GM19025 (cell line): ENCODE measurements at regions not wholly inside any gene's neighbourhood (a gene's known extent, or its start where the extent isn't known, plus 50 kb on each side); places are given as distances from the start of the nearest gene placed in this dataset.

ENCODE experiments used
- ATAC-seq: cut with Tn5 transposase; IDR thresholded peaks from one replicate; pipeline ENCODE4 v1.9.1; 2021; ENCODE audit warnings: mild to moderate bottlenecking, low read depth, moderate library complexity; ENCODE audit not compliant: unreplicated experiment

DNA sequence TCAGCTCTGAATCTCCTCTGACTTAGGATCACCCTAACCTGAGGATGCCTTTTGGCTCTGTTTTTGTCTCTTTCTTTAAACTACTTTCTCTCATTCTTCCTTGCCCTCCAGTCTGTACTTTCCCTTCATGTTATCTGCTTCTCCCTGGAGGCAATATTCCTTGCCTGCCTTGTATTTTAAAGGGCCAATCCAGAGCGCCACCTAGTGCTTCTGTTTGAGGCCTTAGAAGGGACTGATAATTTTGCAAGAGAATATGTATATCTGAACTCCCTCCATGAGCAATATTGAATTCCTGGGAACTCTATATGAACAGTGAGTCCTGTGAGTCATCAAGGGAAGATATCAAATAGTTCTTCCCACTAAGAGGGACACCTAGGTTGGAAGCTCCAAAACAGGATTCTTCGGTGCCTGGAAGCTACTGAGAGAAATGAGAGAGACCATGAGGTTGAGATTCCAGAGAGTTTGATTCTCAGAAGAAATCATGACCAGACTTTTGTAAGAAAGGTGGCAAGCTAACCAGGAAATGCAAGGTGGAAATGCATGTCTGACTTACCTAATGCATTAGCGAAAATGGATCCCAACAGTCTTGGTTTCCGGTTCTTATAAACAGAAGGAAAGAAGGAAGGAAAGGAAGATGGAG, 203.8 kb upstream of the CD96 start:
- no peak for ATAC-seq

GRCh38 chr3:111339017-111339416, 203.0 kb upstream of the CD96 start:
- ATAC-seq = no peak

DNA sequence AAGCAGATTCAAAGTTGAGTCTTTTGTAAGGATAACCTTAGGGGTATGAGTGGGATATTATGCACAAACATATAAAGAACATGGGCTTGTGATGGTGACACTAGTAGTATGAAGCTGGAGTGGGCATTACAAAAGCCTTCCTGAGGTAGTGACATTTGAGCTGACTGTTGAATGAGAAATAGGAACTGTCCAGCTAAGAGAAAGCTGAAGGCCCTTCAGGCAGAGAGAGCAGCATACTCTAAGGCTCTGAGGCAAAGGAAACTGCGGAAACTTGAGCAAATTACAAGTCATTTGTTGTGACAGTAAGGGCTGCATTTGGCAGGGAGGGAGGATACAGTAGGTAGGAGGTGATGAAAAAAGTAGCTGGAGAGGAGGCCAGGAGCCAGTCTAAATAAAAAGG, 190.7 kb upstream of the CD96 start:
- no peak for ATAC-seq

DNA sequence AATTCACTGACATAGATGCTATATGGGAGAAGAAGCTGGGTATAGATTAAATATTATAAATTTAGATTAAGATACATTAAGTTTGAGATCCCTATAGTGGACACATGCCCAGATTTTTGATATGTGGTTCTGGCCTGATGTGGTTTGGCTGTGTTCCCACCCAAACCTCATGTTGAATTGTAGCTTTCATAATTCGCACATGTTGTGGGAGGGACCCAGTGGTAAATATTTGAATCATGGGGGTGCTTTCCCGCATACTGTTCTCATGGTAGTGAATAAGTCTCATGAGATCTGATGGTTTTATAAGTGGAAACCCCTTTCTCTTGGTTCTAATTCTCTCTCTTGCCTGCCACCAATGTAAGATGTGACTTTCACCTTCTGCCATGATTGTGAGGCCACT, 189.4 kb upstream of the CD96 start:
- no peak for ATAC-seq

DNA sequence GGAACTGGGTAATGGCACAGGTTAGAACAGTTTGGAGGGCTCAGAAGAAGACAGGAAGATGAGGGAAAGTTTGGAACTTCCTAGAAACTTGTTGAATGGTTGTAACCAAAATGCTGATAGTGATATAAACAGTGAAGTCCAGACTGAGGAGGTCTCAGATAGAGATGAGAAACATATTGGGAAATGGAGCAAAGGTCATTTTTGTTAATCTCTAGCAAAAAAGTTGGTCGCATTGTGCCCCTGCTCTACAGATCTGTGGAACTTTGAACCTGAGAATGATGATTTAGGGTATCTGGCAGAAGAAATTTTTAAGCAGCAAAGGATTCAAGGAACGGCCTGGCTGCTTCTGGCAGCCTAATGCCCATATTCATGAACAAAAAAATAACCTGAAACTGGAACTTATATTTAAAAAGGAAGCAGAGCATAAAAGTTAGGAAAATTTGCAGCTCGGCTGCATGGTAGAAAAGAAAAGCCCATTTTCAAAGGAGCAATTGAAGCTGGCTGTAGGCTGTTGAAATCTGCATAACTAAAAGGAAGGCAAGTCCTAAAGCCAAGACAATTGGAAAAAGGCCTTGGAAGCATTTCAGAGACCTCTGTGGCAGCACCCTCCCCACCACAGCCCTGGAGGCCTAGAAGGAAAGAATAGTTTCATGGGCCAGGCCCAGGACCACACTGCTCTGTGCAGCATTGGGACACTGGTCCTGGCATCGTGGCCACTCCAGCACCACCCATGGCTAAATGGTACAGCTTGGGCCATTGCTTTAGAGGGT, 182.6 kb upstream of the CD96 start:
- ATAC-seq = no peak

DNA sequence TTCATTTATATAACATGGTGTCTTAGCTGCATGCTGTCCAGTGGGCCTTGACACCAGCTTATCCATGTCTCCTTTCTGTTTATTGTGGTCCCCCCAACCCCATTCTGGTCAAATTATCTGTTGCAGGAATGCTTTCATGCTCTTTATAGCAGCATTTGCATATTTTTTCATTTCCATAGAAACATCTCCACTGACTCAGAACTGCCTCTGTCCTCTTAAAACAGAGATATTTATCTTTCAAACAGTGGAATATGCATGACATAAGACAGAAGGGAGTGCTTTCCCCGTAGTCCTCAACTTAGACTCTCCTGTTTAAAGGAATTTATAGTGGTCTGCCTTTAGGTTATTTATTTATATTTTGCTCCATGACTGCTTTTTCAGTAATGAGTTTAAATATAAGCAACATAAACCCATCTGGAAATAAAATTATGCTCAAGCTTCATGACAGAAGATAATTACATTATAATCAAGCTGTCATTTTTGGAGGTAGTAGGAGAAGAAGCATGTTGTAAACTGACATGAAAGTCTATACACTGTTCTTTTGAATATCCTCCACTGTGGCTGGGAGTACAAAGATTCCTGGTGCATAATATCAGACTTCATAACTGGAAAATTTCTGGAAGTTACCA, 179.5 kb upstream of the CD96 start:
- ATAC-seq = no peak

GRCh38 chr3:111366515-111366914, 175.5 kb upstream of the CD96 start:
- no peak for ATAC-seq

GRCh38 chr3:111368056-111368455, 173.9 kb upstream of the CD96 start:
- no peak for ATAC-seq

GRCh38 chr3:111369958-111370357, 172.0 kb upstream of the CD96 start:
- no peak for ATAC-seq

GRCh38 chr3:111373239-111373638, 168.8 kb upstream of the CD96 start:
- no peak for ATAC-seq

GRCh38 chr3:111373861-111374260, 168.1 kb upstream of the CD96 start:
- ATAC-seq = no peak

DNA sequence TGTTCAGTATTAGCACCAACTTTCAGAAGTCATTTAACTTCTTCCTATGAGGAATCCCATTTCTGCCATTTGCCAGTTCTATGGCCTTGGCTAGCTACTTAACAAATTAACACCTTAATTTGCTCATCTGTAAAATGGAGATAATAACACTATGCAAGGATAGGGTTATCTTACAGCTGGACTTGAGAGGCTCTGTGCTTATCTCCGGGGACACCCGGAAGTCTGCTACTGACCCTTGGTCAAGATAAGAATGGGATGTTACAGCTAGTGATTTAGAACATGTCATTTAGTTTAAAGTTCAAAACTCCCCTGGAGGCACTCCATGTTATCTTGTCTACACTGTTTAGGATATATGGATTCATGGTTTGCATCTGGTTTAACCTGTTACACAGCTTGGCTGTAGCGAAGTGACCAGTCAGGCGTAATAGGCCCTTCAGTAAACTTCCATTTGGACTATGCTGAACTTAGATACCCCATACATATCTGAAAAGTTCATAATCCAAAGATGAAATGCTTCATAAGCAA, 156.0 kb upstream of the CD96 start:
- no peak for ATAC-seq

DNA sequence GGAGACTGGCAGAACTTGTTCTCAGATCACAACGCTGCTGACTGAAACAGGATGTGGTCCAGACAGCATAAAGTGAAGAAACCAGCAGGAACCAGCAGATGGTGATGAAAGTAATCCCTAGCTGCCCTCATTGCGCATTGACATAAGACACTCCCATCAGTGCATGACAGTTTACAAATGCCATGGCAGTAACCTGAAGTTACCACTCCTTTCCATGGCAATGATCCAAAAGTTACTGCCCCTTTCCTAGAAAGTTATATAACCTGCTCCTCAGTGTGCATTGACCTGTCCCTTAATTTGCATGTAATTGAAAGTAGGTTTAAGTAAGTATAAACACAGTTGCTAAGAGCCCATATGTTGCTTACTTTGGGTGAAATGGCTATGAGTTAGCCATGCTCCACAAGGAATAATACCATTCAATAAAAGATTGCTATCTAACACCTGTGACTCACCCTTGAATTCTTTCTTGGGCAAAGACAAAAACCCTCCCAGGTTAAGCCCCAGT, 149.1 kb upstream of the CD96 start:
- no peak for ATAC-seq

GRCh38 chr3:111412656-111413055, 129.3 kb upstream of the CD96 start:
- ATAC-seq = no peak

- no peak for ATAC-seq
Measured at GRCh38 chr3:111414531-111414930, 127.5 kb upstream of the CD96 start.

DNA sequence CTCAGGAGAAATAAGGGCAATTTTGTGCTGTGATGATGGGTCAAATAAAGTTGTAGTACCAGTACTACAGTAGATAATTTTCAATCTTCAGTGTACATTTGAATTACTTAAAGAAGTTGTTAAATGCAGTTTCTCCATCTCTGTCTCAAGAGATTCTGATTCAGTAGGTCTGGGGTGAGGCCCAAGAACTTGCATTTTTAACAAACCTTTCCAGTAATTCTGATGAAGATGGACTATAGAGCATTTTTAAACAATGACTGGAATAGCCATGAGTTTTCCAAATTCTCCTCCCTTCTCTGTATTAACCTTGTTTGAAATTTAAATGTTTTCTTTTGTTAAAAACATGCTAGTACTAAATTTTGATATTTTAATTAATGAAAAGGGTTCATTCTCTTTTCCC, 127.0 kb upstream of the CD96 start:
- no peak for ATAC-seq

DNA sequence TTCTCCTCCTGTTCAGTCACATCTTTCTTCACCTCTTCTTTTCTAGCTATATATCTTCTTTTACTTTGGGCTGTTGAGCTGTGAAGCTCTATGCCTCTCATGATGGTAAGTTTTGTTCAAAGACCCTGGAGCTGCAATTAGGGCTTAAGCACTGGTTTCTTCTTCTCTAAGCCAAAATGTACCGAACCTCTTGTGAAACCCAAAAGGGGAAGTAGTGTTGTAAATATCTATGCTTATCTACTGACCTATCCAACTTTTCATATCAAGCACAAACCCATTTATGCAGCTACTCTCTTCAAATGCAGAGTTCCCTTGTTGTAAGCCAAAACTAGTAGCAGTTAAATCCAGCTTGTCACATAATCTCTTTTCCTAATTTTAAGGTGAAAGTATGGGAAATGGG, 123.6 kb upstream of the CD96 start:
- ATAC-seq = no peak

DNA sequence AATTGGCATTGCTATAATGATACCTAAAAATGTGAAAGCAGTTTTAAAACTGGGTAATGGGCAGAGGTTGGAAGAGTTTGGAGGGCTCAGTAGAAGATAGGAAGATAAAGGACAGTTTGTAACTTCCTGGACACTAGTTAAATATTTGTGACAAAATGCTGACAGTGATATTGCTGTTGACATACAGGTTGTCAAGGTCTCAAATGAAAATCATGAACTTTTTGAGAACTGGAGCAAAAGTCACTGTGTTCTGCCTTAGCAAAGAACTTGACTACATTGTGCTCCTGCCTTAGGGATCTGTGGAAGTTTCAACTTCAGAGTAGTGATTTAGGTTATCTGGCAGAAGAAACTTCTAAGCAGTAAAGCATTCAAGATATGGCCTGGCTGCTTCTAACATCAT, 113.7 kb upstream of the CD96 start:
- no peak for ATAC-seq

DNA sequence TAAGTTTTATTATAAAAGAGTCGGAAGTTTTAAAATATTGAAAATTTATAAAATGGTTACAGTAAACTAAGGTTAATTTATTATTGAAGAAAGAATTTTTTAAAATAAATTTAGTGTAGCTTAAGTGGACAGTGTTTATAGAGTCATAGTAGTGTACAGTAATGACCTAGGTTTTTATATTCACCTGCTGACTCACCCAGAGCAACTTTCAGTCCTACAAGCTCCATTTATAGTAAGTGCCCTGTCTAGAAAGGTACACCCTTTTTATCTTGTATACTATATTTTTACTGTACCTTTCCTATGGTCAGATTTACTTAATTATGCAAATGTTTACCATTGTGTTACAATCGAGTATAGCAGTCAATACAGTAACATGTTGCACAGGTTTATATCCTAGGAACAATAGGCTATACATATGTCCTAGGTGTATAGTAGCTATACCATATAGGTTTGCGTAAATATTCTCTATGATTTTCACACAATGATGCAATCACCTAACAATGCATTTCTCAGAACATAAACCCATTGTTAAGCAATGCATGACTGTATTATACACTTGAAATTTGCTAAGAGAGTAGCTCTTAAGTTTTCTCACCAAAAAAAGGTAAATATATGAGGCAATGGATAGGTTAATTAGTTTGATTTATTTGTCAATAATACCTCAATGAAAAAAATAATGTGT, 106.9 kb upstream of the CD96 start:
- ATAC-seq = no peak

DNA sequence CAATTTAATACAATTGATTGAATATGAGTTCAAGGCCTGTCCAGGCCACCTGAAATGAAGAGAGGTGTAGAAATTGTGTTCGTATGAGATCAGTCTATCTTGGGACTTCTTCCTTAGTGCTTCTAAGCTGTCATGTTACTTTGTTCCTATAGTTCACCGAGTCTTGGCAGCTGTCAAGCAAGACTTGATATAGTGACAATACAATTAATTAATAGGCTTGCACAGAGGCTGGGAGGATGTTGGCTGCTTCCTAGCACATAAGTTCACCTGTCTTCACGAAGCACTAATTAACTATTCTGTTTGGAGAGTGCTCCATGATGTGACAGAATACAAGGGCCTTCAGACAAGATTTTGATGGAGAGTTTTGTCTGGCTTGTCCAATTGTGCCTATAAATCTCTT, 103.7 kb upstream of the CD96 start:
- no peak for ATAC-seq

DNA sequence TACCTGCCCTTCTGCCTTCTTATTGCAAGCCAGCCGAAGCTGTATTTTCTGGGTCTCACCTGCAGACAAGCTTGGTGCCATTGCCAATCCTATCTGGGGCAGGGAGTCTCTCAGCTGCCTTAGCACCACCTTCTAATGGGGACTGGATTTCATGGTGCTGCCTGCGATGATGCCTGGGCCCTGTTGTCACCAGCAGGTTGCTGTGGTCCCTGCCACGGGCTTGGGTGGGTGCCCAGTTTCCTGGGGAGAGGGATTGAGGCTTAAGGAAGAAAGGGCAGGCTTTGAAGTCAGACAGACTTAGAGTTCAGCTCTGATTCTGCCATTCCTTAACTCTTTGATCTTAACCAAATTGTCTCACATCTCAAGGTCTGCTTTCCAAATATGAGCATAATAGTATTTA, 87.4 kb upstream of the CD96 start:
- ATAC-seq = no peak
